ENCODE measurements at regions not wholly inside any gene's neighbourhood (a gene's known extent, or its start where the extent isn't known, plus 50 kb on each side); places are given as distances from the start of the nearest gene placed in this dataset.

- no peak overlapping the region for H4K91ac ChIP-seq (ENCODE audit: low read depth, low read length)
- H2AK5ac ChIP-seq (ENCODE audit: low read length) = no peak overlapping the region
- no peak overlapping the region for H3K4me3 ChIP-seq (ENCODE audit: low read depth, low read length)
- no peak overlapping the region for H3K23ac ChIP-seq (ENCODE audit: low read length)
- H3K36me3 ChIP-seq (ENCODE audit: control insufficient read depth in 1 of 2, insufficient read depth in 2 of 2, low read length in 2 of 2) = no peaks in the 10 kb centered on the region
- no peaks in the 10 kb centered on the region for H3K4me1 ChIP-seq (ENCODE audit: control insufficient read depth in 1 of 2, insufficient read depth in 2 of 2, low read length in 2 of 2)
- H2BK5ac ChIP-seq (ENCODE audit: low read depth, low read length, poor library complexity) = no peak overlapping the region
- H3K79me1 ChIP-seq (ENCODE audit: low read length) = no peaks in the 10 kb centered on the region
- no peak overlapping the region for H3K4ac ChIP-seq (ENCODE audit: low read depth, low read length)
- no peaks in the 10 kb centered on the region for H3K27me3 ChIP-seq (ENCODE audit: insufficient read depth, low read length)
- DNase-seq = no peak
- H4K8ac ChIP-seq (ENCODE audit: low read depth, low read length) = no peak overlapping the region
- H3K14ac ChIP-seq (ENCODE audit: low read length) = no peak overlapping the region
- H3K18ac ChIP-seq (ENCODE audit: low read length) = no peak overlapping the region
- no peaks in the 10 kb centered on the region for H3K9me3 ChIP-seq (ENCODE audit: insufficient read depth, low read depth, low read length)
- no peak overlapping the region for H3K4me2 ChIP-seq (ENCODE audit: low read length)
- H2AFZ ChIP-seq (ENCODE audit: insufficient read depth, low read length, poor library complexity) = no peak overlapping the region
- no peak overlapping the region for H3K9ac ChIP-seq (ENCODE audit: low read length)
- H3K27ac ChIP-seq (ENCODE audit: low read depth, low read length) = no peak overlapping the region
- no peak overlapping the region for H2BK12ac ChIP-seq (ENCODE audit: low read length)
- no peaks in the 10 kb centered on the region for H3K79me2 ChIP-seq (ENCODE audit: control insufficient read depth, insufficient read depth, low read length, poor library complexity)
- no peak overlapping the region for H4K12ac ChIP-seq (ENCODE audit: low read depth, low read length)
- no CpG with 5 or more reads among the region's 3 CpGs for WGBS (ENCODE audit: extremely low coverage, insufficient coverage, insufficient read length)
- no peak overlapping the region for H2BK120ac ChIP-seq (ENCODE audit: insufficient read depth, low read length, poor library complexity)
Observed at GRCh38 chr1:193525917-193526710, 339.7 kb upstream of the B3GALT2 start.

DNA sequence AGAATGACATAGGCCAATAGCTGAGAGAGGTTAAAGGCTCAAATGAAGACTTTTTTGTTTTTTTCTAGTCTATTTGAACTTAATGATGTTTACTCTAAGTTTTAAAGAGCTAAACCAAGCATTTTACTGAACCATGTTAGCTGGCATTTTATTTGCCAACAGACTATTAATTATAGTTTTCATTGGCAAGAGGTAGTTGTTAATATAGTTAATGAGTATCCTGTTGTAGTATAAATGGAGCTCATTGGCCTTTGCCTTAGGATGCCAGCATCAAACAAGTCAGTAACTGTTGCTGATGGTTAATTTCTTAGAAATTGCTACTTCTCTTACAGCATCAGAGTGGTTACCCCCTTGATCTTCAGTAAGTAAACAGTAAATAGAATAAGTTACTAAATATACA lies 339.0 kb upstream of the B3GALT2 start:
- H3K4ac ChIP-seq (ENCODE audit: low read depth, low read length) = no peak overlapping the region
- no peak overlapping the region for H4K12ac ChIP-seq (ENCODE audit: low read depth, low read length)
- no peak overlapping the region for H3K9ac ChIP-seq (ENCODE audit: low read length)
- no peak overlapping the region for H2BK5ac ChIP-seq (ENCODE audit: low read depth, low read length, poor library complexity)
- H3K9me3 ChIP-seq (ENCODE audit: insufficient read depth, low read depth, low read length) = no peaks in the 10 kb centered on the region
- no peaks in the 10 kb centered on the region for H3K4me1 ChIP-seq (ENCODE audit: control insufficient read depth in 1 of 2, insufficient read depth in 2 of 2, low read length in 2 of 2)
- no peak overlapping the region for H3K23ac ChIP-seq (ENCODE audit: low read length)
- H3K14ac ChIP-seq (ENCODE audit: low read length) = no peak overlapping the region
- no peak overlapping the region for H3K4me2 ChIP-seq (ENCODE audit: low read length)
- no peak overlapping the region for H2BK120ac ChIP-seq (ENCODE audit: insufficient read depth, low read length, poor library complexity)
- no peaks in the 10 kb centered on the region for H3K36me3 ChIP-seq (ENCODE audit: control insufficient read depth in 1 of 2, insufficient read depth in 2 of 2, low read length in 2 of 2)
- no peak overlapping the region for H2AK5ac ChIP-seq (ENCODE audit: low read length)
- H4K91ac ChIP-seq (ENCODE audit: low read depth, low read length) = no peak overlapping the region
- no peak overlapping the region for H3K27ac ChIP-seq (ENCODE audit: low read depth, low read length)
- no peak overlapping the region for H2AFZ ChIP-seq (ENCODE audit: insufficient read depth, low read length, poor library complexity)
- H3K18ac ChIP-seq (ENCODE audit: low read length) = no peak overlapping the region
- no peak overlapping the region for H2BK12ac ChIP-seq (ENCODE audit: low read length)
- no peak overlapping the region for H4K8ac ChIP-seq (ENCODE audit: low read depth, low read length)
- H3K79me1 ChIP-seq (ENCODE audit: low read length) = no peaks in the 10 kb centered on the region
- no peak for DNase-seq
- H3K4me3 ChIP-seq (ENCODE audit: low read depth, low read length) = no peak overlapping the region
- no peaks in the 10 kb centered on the region for H3K79me2 ChIP-seq (ENCODE audit: control insufficient read depth, insufficient read depth, low read length, poor library complexity)
- no peaks in the 10 kb centered on the region for H3K27me3 ChIP-seq (ENCODE audit: insufficient read depth, low read length)

DNA sequence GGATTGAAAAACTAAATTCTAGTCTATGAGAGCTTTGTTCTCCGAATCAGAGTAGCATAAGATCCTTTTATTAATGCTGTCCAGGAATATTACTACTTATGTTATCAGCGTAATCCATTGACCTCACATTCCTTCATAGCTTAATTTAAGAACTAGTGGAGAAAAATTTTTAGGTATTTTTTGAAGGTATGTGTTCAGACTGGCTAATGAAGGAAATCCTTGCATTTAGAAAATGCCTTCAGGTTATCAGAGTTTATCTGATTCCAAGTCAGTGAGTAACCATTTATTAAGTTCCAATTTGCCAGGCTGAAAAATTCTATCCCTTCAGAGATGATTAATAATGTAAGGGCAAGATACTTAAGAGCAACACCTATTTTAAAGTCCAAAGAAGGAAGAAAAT lies 338.2 kb upstream of the B3GALT2 start:
- Histone ChIP-seq H2BK12ac (ENCODE audit: low read length) (no peak overlapping the region), H3K9ac (ENCODE audit: low read length) (no peak overlapping the region)
- DNase-seq = peak; percentile 1 to 92

DNA sequence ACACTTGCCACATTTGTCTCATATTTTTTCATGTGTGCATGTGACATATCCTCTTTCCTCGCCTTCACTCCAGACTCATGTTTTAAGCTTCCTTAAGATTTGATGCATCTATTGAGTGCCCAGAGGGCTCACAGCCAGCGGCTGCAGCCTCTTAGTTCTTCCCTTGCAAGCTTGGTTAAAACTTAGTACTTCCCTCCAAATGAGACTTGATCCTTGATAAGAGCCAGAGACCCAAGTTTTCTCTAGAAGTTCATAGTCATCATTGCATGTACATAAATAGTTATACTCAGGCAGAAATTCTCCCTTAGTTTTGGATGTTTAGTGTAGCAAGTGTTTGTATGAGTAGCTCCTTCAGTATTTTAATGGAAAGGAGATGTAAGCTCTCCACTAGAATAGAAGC lies 337.6 kb upstream of the B3GALT2 start:
- Histone ChIP-seq H2BK5ac (ENCODE audit: low read depth, low read length, poor library complexity) (no peak overlapping the region), H3K18ac (ENCODE audit: low read length) (no peak overlapping the region), H3K4me2 (ENCODE audit: low read length) (no peak overlapping the region), H3K4me1 (ENCODE audit: control insufficient read depth in 1 of 2, insufficient read depth in 2 of 2, low read length in 2 of 2) (no peaks in the 10 kb centered on the region), H4K12ac (ENCODE audit: low read depth, low read length) (no peak overlapping the region), H4K8ac (ENCODE audit: low read depth, low read length) (no peak overlapping the region), H2BK12ac (ENCODE audit: low read length) (no peak overlapping the region), H2AFZ (ENCODE audit: insufficient read depth, low read length, poor library complexity) (no peak overlapping the region), H3K36me3 (ENCODE audit: control insufficient read depth in 1 of 2, insufficient read depth in 2 of 2, low read length in 2 of 2) (no peaks in the 10 kb centered on the region), H3K4ac (ENCODE audit: low read depth, low read length) (no peak overlapping the region), H3K79me1 (ENCODE audit: low read length) (no peaks in the 10 kb centered on the region), H2BK120ac (ENCODE audit: insufficient read depth, low read length, poor library complexity) (no peak overlapping the region), H4K91ac (ENCODE audit: low read depth, low read length) (no peak overlapping the region), H3K27ac (ENCODE audit: low read depth, low read length) (no peak overlapping the region), H3K79me2 (ENCODE audit: control insufficient read depth, insufficient read depth, low read length, poor library complexity) (no peaks in the 10 kb centered on the region), H3K23ac (ENCODE audit: low read length) (no peak overlapping the region), H3K4me3 (ENCODE audit: low read depth, low read length) (no peak overlapping the region), H2AK5ac (ENCODE audit: low read length) (no peak overlapping the region), H3K9me3 (ENCODE audit: insufficient read depth, low read depth, low read length) (no peaks in the 10 kb centered on the region), H3K27me3 (ENCODE audit: insufficient read depth, low read length) (no peaks in the 10 kb centered on the region), H3K9ac (ENCODE audit: low read length) (no peak overlapping the region), H3K14ac (ENCODE audit: low read length) (no peak overlapping the region)
- DNase-seq = no peak
- WGBS (ENCODE audit: extremely low coverage, insufficient coverage, insufficient read length) = no CpG with 5 or more reads among the region's 2 CpGs

More for the DNA sequence above, 338.2 kb upstream of the B3GALT2 start:
- Histone ChIP-seq H3K9me3 (ENCODE audit: insufficient read depth, low read depth, low read length) (no peaks in the 10 kb centered on the region), H2AFZ (ENCODE audit: insufficient read depth, low read length, poor library complexity) (no peak overlapping the region), H3K4me2 (ENCODE audit: low read length) (no peak overlapping the region), H3K79me2 (ENCODE audit: control insufficient read depth, insufficient read depth, low read length, poor library complexity) (no peaks in the 10 kb centered on the region), H3K36me3 (ENCODE audit: control insufficient read depth in 1 of 2, insufficient read depth in 2 of 2, low read length in 2 of 2) (no peaks in the 10 kb centered on the region), H3K23ac (ENCODE audit: low read length) (no peak overlapping the region), H2BK120ac (ENCODE audit: insufficient read depth, low read length, poor library complexity) (no peak overlapping the region), H3K4ac (ENCODE audit: low read depth, low read length) (no peak overlapping the region), H4K91ac (ENCODE audit: low read depth, low read length) (no peak overlapping the region), H3K18ac (ENCODE audit: low read length) (no peak overlapping the region), H3K4me1 (ENCODE audit: control insufficient read depth in 1 of 2, insufficient read depth in 2 of 2, low read length in 2 of 2) (no peaks in the 10 kb centered on the region), H3K79me1 (ENCODE audit: low read length) (no peaks in the 10 kb centered on the region), H3K14ac (ENCODE audit: low read length) (no peak overlapping the region), H4K8ac (ENCODE audit: low read depth, low read length) (no peak overlapping the region), H3K27me3 (ENCODE audit: insufficient read depth, low read length) (no peaks in the 10 kb centered on the region), H3K4me3 (ENCODE audit: low read depth, low read length) (no peak overlapping the region), H3K27ac (ENCODE audit: low read depth, low read length) (no peak overlapping the region), H4K12ac (ENCODE audit: low read depth, low read length) (no peak overlapping the region), H2BK5ac (ENCODE audit: low read depth, low read length, poor library complexity) (no peak overlapping the region), H2AK5ac (ENCODE audit: low read length) (no peak overlapping the region)
- WGBS (ENCODE audit: extremely low coverage, insufficient coverage, insufficient read length) = no CpG with 5 or more reads among the region's 2 CpGs
